Myocyte (in vitro differentiated cells): ENCODE measurements at regions not wholly inside any gene's neighbourhood (a gene's known extent, or its start where the extent isn't known, plus 50 kb on each side); places are given as distances from the start of the nearest gene placed in this dataset.
A peak's percentile ranks its signal among the peaks of the same experiment; 100 is the strongest.
"Not testable (repeated sequence)": the region's sequence is repeated elsewhere in the genome, so short reads cannot be mapped to it uniquely, and the experiment has no call there.

ENCODE experiments used
- DNase-seq: peaks from one replicate; pipeline ENCODE4 v3.0.0-alpha.2; 2012; ENCODE audit warnings: low read depth

GRCh38 chr3:180414157-180414556 is 187.8 kb upstream of the TTC14 start:
- DNase-seq: no peak

GRCh38 chr3:180416111-180416594 is 185.8 kb upstream of the TTC14 start:
- peak; percentile 51 for DNase-seq

- no peak for DNase-seq
Observed at GRCh38 chr3:180417241-180417640, 184.7 kb upstream of the TTC14 start.

GRCh38 chr3:180420016-180420415 is 181.9 kb upstream of the TTC14 start:
- no peak for DNase-seq

GRCh38 chr3:180420804-180421203 is 181.2 kb upstream of the TTC14 start:
- no peak for DNase-seq

GRCh38 chr3:180421221-180421620 is 180.7 kb upstream of the TTC14 start:
- no peak for DNase-seq

- peak; percentile 35 for DNase-seq
Observed at GRCh38 chr3:180421721-180422120, 180.2 kb upstream of the TTC14 start.

- DNase-seq: not testable (repeated sequence)
Observed at GRCh38 chr3:180424305-180424704, 177.7 kb upstream of the TTC14 start.

- DNase-seq: no peak
Observed at GRCh38 chr3:180430896-180431295, 171.1 kb upstream of the TTC14 start.

- DNase-seq: no peak
Observed at GRCh38 chr3:180433152-180433551, 168.8 kb upstream of the TTC14 start.

- peak; percentile 64 for DNase-seq
Observed at GRCh38 chr3:180447136-180447535, 154.8 kb upstream of the TTC14 start.

GRCh38 chr3:180448407-180448806 is 153.6 kb upstream of the TTC14 start:
- not testable (repeated sequence) for DNase-seq

- no peak for DNase-seq
Observed at GRCh38 chr3:180457225-180457624, 144.7 kb upstream of the TTC14 start.

GRCh38 chr3:180466401-180467011 is 135.5 kb upstream of the TTC14 start:
- no peak for DNase-seq

GRCh38 chr3:180467177-180467576 is 134.8 kb upstream of the TTC14 start:
- no peak for DNase-seq

GRCh38 chr3:180469149-180469548 is 132.8 kb upstream of the TTC14 start:
- DNase-seq: no peak

- no peak for DNase-seq
Observed at GRCh38 chr3:180478695-180479094, 123.3 kb upstream of the TTC14 start.

- DNase-seq: no peak
Observed at GRCh38 chr3:180492047-180492446, 109.9 kb upstream of the TTC14 start.

- no peak for DNase-seq
Observed at GRCh38 chr3:180496995-180497394, 105.0 kb upstream of the TTC14 start.

- no peak for DNase-seq
Observed at GRCh38 chr3:180516368-180516767, 85.6 kb upstream of the TTC14 start.

- no peak for DNase-seq
Observed at GRCh38 chr3:180523040-180523439, 78.9 kb upstream of the TTC14 start.

- DNase-seq: no peak
Observed at GRCh38 chr3:180528843-180529242, 73.1 kb upstream of the TTC14 start.

- no peak for DNase-seq
Observed at GRCh38 chr3:180529778-180530177, 72.2 kb upstream of the TTC14 start.

- no peak for DNase-seq
Observed at GRCh38 chr3:180530276-180530675, 71.7 kb upstream of the TTC14 start.
